A549 (cell line): ENCODE measurements at regions not wholly inside any gene's neighbourhood (a gene's known extent, or its start where the extent isn't known, plus 50 kb on each side); places are given as distances from the start of the nearest gene placed in this dataset.

Source experiments
- ATAC-seq, 2 experiments: fragments of 200-7000 bp in 1 of 2; fragments of >200 bp in 1 of 2; cut with Nextera tagmentation in 1 of 2; cut with Tn5 transposase in 1 of 2; 3 replicates each; pipeline versions ENCODE4 v1.8.0 to v1.9.1; 2018 to 2020; ENCODE audit warnings: mild to moderate bottlenecking in 1 of 2, moderate library complexity in 1 of 2
- CTCF ChIA-PET: fragments of 300-600 bp; sonication (Branson Sonifier 250); formaldehyde crosslinking; extraction: SDS; loops from one replicate; lab custom pipeline; 2021; ENCODE audit warnings: antibody characterized with exemption, inconsistent platforms; lab: Yijun Ruan, JAX
- POLR2A ChIA-PET: fragments of 350-600 bp; formaldehyde crosslinking; extraction: SDS; loops from one replicate; lab custom pipeline; 2021; ENCODE audit warnings: antibody characterized with exemption, inconsistent platforms; lab: Yijun Ruan, JAX
- DNase-seq, 2 experiments: peaks; one replicate each; pipeline versions ENCODE4 v3.0.0 to v3.0.0-alpha.2; 2011 to 2016; ENCODE audit warnings: low read depth in 1 of 2, low spot score in 1 of 2
- FAIRE-seq: peaks from 2 replicates; lab custom pipeline; 2011; peaks lifted over from hg19 to GRCh38; lab: Jason Lieb, UNC
- H3K27ac ChIP-seq, 2 experiments: fragments of >200 bp; sonication (Bioruptor Twin); formaldehyde crosslinking; 3 replicates each; pipeline ENCODE4 v1.5.1; 2016 to 2017
- H3K4me1 ChIP-seq: fragments of >200 bp; sonication (Bioruptor Twin); formaldehyde crosslinking; 3 replicates; pipeline ENCODE4 v1.6.1; 2016
- H3K4me2 ChIP-seq: fragments of >200 bp; sonication (Bioruptor Twin); formaldehyde crosslinking; 3 replicates; pipeline ENCODE4 v1.6.1; 2016
- H3K4me3 ChIP-seq: fragments of >200 bp; sonication (Bioruptor Twin); formaldehyde crosslinking; 3 replicates; pipeline ENCODE4 v1.5.1; 2016
- H3K9me3 ChIP-seq: fragments of >200 bp; sonication (Bioruptor Twin); formaldehyde crosslinking; 3 replicates; pipeline ENCODE4 v1.6.1; 2016
- CBX8 ChIP-seq: fragments of 200-600 bp; sonication (generic); IDR thresholded peaks from 2 replicates; pipeline ENCODE4 v1.6.1; 2016
- CHD2 ChIP-seq: fragments of 150-350 bp; IDR thresholded peaks from 2 replicates; pipeline ENCODE4 v1.6.1; 2014; ENCODE audit warnings: low read length; ENCODE audit not compliant: partially characterized antibody
- EHF ChIP-seq: fragments of 250-450 bp; sonication (Bioruptor Pico); IDR thresholded peaks from 2 replicates; pipeline ENCODE4 v1.5.0; 2020; ENCODE audit warnings: mild to moderate bottlenecking
- ESRRA ChIP-seq: fragments of 150-350 bp; IDR thresholded peaks from 2 replicates; pipeline ENCODE4 v1.6.1; 2014; ENCODE audit warnings: mild to moderate bottlenecking, low read length, borderline replicate concordance
- FOSL2 ChIP-seq, 2 experiments: fragments of 450-650 bp in 1 of 2; fragments of >200 bp in 1 of 2; sonication (Bioruptor Twin) in 1 of 2; formaldehyde crosslinking; IDR thresholded peaks; 2 replicates each; pipeline versions ENCODE4 v1.5.0 to v1.6.1; 2016 to 2020; ENCODE audit warnings: mild to moderate bottlenecking in 1 of 2, moderate library complexity in 1 of 2
- FOXS1 ChIP-seq: fragments of 250-450 bp; sonication (Bioruptor Pico); IDR thresholded peaks from 2 replicates; pipeline ENCODE4 v1.5.0; 2020; ENCODE audit warnings: mild to moderate bottlenecking, moderate library complexity
- HES2 ChIP-seq: fragments of >200 bp; sonication (Bioruptor Twin); formaldehyde crosslinking; IDR thresholded peaks from 2 replicates; pipeline ENCODE4 v1.6.1; 2016
- HMGXB4 ChIP-seq: fragments of 250-450 bp; sonication (Bioruptor Pico); IDR thresholded peaks from 2 replicates; pipeline ENCODE4 v1.5.0; 2021; ENCODE audit warnings: mild to moderate bottlenecking, moderate library complexity, borderline replicate concordance
- JUN ChIP-seq, 2 experiments: fragments of >200 bp; sonication (Bioruptor Twin); formaldehyde crosslinking; IDR thresholded peaks; 2 replicates in 1 of 2; 3 replicates in 1 of 2; pipeline ENCODE4 v1.6.1; 2016 to 2017
- MAFK ChIP-seq: fragments of 450-650 bp; IDR thresholded peaks from 2 replicates; pipeline ENCODE4 v1.6.1; 2014; ENCODE audit not compliant: partially characterized antibody
- MYC ChIP-seq: IDR thresholded peaks from 2 replicates; pipeline ENCODE4 v1.6.1; 2012; ENCODE audit warnings: mild to moderate bottlenecking, inconsistent platforms, low read length, improper control_type of control experiment, borderline replicate concordance
- NPAS2 ChIP-seq: fragments of 250-450 bp; sonication (Bioruptor Pico); IDR thresholded peaks from 2 replicates; pipeline ENCODE4 v1.8.0; 2022; ENCODE audit warnings: mild to moderate bottlenecking, moderate library complexity, borderline replicate concordance
- NR3C1 ChIP-seq: fragments of >200 bp; sonication (Bioruptor Twin); formaldehyde crosslinking; IDR thresholded peaks from 3 replicates; pipeline ENCODE4 v1.6.1; 2017
- POLR2AphosphoS2 ChIP-seq: conservative IDR thresholded peaks from 2 replicates; pipeline ENCODE4 v1.6.1; 2012; ENCODE audit warnings: low read length, improper control_type of control experiment, inconsistent platforms
- RAD21 ChIP-seq, 2 experiments: fragments of >200 bp in 1 of 2; sonication (Bioruptor Twin) in 1 of 2; formaldehyde crosslinking in 1 of 2; IDR thresholded peaks in 1 of 2; conservative IDR thresholded peaks in 1 of 2; 2 replicates in 1 of 2; 3 replicates in 1 of 2; pipeline ENCODE4 v1.6.1; 2012 to 2018; ENCODE audit warnings: inconsistent platforms in 1 of 2
- SMC3 ChIP-seq: fragments of >200 bp; sonication (Bioruptor Twin); formaldehyde crosslinking; IDR thresholded peaks from 3 replicates; pipeline ENCODE4 v1.6.1; 2018; ENCODE audit warnings: inconsistent platforms
- ZSCAN20 ChIP-seq: fragments of 250-450 bp; sonication (Bioruptor Pico); IDR thresholded peaks from 2 replicates; pipeline ENCODE4 v1.8.0; 2022; ENCODE audit warnings: mild to moderate bottlenecking, moderate library complexity
- WGBS: methylation state at CpG from one replicate; pipeline ENCODE4 v1.1.6; 2017; ENCODE audit errors: missing lambda C conversion rate; 5-methylcytosine and 5-hydroxymethylcytosine counted together
- TF ChIP-seq, protein P1 (sequence below): IDR thresholded peaks from 2 replicates; pipeline ENCODE4 v1.6.1; 2012
- TF ChIP-seq, protein P2 (sequence below): IDR thresholded peaks from 2 replicates; pipeline ENCODE4 v1.6.1; 2012; ENCODE audit warnings: low read depth, borderline replicate concordance
- TF ChIP-seq, protein P3 (sequence below): IDR thresholded peaks from 2 replicates; pipeline ENCODE4 v1.6.1; 2012

GRCh38 chr9:91141407-91141965, 220.2 kb downstream of the AUH start (continued):
- TF ChIP-seq, protein P1, sequence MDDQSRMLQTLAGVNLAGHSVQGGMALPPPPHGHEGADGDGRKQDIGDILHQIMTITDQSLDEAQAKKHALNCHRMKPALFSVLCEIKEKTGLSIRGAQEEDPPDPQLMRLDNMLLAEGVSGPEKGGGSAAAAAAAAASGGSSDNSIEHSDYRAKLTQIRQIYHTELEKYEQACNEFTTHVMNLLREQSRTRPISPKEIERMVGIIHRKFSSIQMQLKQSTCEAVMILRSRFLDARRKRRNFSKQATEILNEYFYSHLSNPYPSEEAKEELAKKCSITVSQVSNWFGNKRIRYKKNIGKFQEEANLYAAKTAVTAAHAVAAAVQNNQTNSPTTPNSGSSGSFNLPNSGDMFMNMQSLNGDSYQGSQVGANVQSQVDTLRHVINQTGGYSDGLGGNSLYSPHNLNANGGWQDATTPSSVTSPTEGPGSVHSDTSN = no peak
- TF ChIP-seq, protein P2, sequence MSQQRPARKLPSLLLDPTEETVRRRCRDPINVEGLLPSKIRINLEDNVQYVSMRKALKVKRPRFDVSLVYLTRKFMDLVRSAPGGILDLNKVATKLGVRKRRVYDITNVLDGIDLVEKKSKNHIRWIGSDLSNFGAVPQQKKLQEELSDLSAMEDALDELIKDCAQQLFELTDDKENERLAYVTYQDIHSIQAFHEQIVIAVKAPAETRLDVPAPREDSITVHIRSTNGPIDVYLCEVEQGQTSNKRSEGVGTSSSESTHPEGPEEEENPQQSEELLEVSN = no peak
- TF ChIP-seq MAFK (no peak), FOSL2 (IDR thresholded peaks at IDR 0.05) (no peak), FOSL2 (CRISPR knock-in tag; IDR thresholded peaks at IDR 0.05) (no peak), HES2 (no peak)
- TF ChIP-seq, all 56 proteins: peak for 0

DNA sequence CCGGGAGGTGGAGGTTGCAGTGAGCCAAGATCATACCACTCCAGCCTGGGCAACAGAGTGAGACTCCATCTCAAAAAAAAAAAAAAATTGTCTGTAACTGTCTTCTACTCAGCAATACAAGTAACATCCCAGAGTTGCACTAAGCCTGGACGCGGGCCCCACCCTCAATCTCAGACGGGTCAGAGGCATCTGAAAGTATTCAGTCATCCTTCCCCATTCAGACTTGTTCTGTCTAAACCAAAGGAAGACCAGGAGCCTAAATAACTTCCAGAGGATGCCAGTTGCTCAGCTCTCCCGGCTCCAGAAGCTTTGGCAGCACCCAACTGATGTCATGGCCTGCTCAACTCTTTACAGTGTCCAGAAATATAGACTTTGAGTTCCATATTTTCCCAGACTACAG, 218.6 kb downstream of the AUH start:
- POLR2A ChIA-PET = no interaction called here
- CTCF ChIA-PET = no interaction called here
- FAIRE-seq = no peak
- Histone ChIP-seq H3K27ac (no peak overlapping the region), H3K4me2 (no peak overlapping the region), H3K9me3 (no peaks in the 10 kb centered on the region), H3K4me3 (no peak overlapping the region), H3K4me1 (peaks cover 11% of the 10 kb centered on the region; the same call in 2 of the 3 replicates)
- ATAC-seq = no peak
- TF ChIP-seq JUN (IDR thresholded peaks at IDR 0.05) = no peak
- TF ChIP-seq, protein P1 = no peak
- TF ChIP-seq ZSCAN20 (CRISPR knock-in tag) = no peak
- no peak for TF ChIP-seq NR3C1
- TF ChIP-seq CHD2 = no peak
- TF ChIP-seq FOXS1 (CRISPR knock-in tag) = no peak
- TF ChIP-seq MYC = no peak
- TF ChIP-seq, protein P3, sequence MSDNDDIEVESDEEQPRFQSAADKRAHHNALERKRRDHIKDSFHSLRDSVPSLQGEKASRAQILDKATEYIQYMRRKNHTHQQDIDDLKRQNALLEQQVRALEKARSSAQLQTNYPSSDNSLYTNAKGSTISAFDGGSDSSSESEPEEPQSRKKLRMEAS = no peak
- TF ChIP-seq, protein P2 = no peak
- TF ChIP-seq EHF (CRISPR knock-in tag) = no peak
- TF ChIP-seq SMC3 = no peak
- TF ChIP-seq POLR2AphosphoS2 = no peak
- no peak for TF ChIP-seq NPAS2 (CRISPR knock-in tag)
- TF ChIP-seq RAD21 (conservative IDR thresholded peaks at IDR 0.05 in 1 of 2, IDR thresholded peaks at IDR 0.05 in 1 of 2) = no peak
- TF ChIP-seq CBX8 = no peak
- TF ChIP-seq ESRRA = no peak
- no peak for TF ChIP-seq HMGXB4
- no peak for DNase-seq
- WGBS = 82% methylated on average over 5 of the region's 5 CpGs
